ENCODE measurements at regions not wholly inside any gene's neighbourhood (a gene's known extent, or its start where the extent isn't known, plus 50 kb on each side); places are given as distances from the start of the nearest gene placed in this dataset.

GRCh38 chr14:42860371-42860770, 1253.7 kb downstream of the LRFN5 start:
- H3K27ac ChIP-seq: no peak overlapping the region
- TF ChIP-seq ZFX (IDR thresholded peaks at IDR 0.05) (no peak), CTCF (conservative IDR thresholded peaks at IDR 0.05) (no peak)

- no peak for TF ChIP-seq CTCF (conservative IDR thresholded peaks at IDR 0.05)
- no peak for TF ChIP-seq ZFX (IDR thresholded peaks at IDR 0.05)
- H3K27ac ChIP-seq: no peak overlapping the region
These were observed 1249.4 kb downstream of the LRFN5 start for GRCh38 chr14:42856106-42856505.

- H3K27ac ChIP-seq: no peak overlapping the region
- TF ChIP-seq ZFX (IDR thresholded peaks at IDR 0.05) (no peak), CTCF (conservative IDR thresholded peaks at IDR 0.05) (no peak)
These were observed 1248.4 kb downstream of the LRFN5 start for GRCh38 chr14:42855085-42855484.

GRCh38 chr14:42854061-42854460, 1247.4 kb downstream of the LRFN5 start:
- TF ChIP-seq ZFX (IDR thresholded peaks at IDR 0.05) (no peak), CTCF (conservative IDR thresholded peaks at IDR 0.05) (no peak)
- no peak overlapping the region for H3K27ac ChIP-seq

- TF ChIP-seq CTCF (conservative IDR thresholded peaks at IDR 0.05) (no peak), ZFX (IDR thresholded peaks at IDR 0.05) (no peak)
- H3K27ac ChIP-seq: no peak overlapping the region
These were observed 1242.0 kb downstream of the LRFN5 start for GRCh38 chr14:42848652-42849051.

GRCh38 chr14:42814817-42815216, 1208.1 kb downstream of the LRFN5 start:
- H3K27ac ChIP-seq: no peak overlapping the region
- TF ChIP-seq CTCF (conservative IDR thresholded peaks at IDR 0.05): no peak

- TF ChIP-seq CTCF (conservative IDR thresholded peaks at IDR 0.05) (no peak), ZFX (IDR thresholded peaks at IDR 0.05) (no peak)
- H3K27ac ChIP-seq: no peak overlapping the region
These were observed 1200.2 kb downstream of the LRFN5 start for GRCh38 chr14:42806909-42807315.
